Stimulated activated CD4-positive, alpha-beta T cell treated with anti-CD3 and anti-CD28 coated beads, Interleukin-4, amount 100 ng/mL, for 1 hour (primary cell): ENCODE measurements at regions not wholly inside any gene's neighbourhood (a gene's known extent, or its start where the extent isn't known, plus 50 kb on each side); places are given as distances from the start of the nearest gene placed in this dataset.

ENCODE experiments used
- DNase-seq: peaks from one replicate; pipeline ENCODE4 v3.0.0-alpha.2; 2020

GRCh38 chr5:96015709-96016108 lies 54.1 kb upstream of the ELL2 start:
- no peak for DNase-seq

- no peak for DNase-seq
Observed at GRCh38 chr5:96014395-96014794, 52.7 kb upstream of the ELL2 start.

GRCh38 chr5:96013254-96013653 lies 51.6 kb upstream of the ELL2 start:
- no peak for DNase-seq

- no peak for DNase-seq
Observed at GRCh38 chr5:96012399-96012798, 50.7 kb upstream of the ELL2 start.
